Colon (tissue), 2 donors: ENCODE measurements at regions not wholly inside any gene's neighbourhood (a gene's known extent, or its start where the extent isn't known, plus 50 kb on each side); places are given as distances from the start of the nearest gene placed in this dataset.

Experiments used
- FAIRE-seq: peaks from 2 replicates; lab custom pipeline; 2012; peaks lifted over from hg19 to GRCh38; lab: Jason Lieb, UNC
- donor health status: control.
- donor health status: control.

GRCh38 chr6:141677598-141678211 lies 455.0 kb upstream of the GJE1 start:
- no peak for FAIRE-seq

- no peak for FAIRE-seq
Measured at GRCh38 chr6:141675957-141676356, 456.8 kb upstream of the GJE1 start.

GRCh38 chr6:141669141-141669540 lies 463.6 kb upstream of the GJE1 start:
- no peak for FAIRE-seq

GRCh38 chr6:141667580-141668309 lies 465.0 kb upstream of the GJE1 start:
- FAIRE-seq, result no peak

- no peak for FAIRE-seq
Measured at GRCh38 chr6:141666187-141666586, 466.5 kb upstream of the GJE1 start.

GRCh38 chr6:141664744-141665143 lies 468.0 kb upstream of the GJE1 start:
- FAIRE-seq, result no peak

GRCh38 chr6:141659582-141659981 lies 473.1 kb upstream of the GJE1 start:
- FAIRE-seq, result no peak

- no peak for FAIRE-seq
Measured at GRCh38 chr6:141658696-141659095, 474.0 kb upstream of the GJE1 start.

GRCh38 chr6:141657812-141658211 lies 474.9 kb upstream of the GJE1 start:
- no peak for FAIRE-seq

GRCh38 chr6:141653590-141653989 lies 479.1 kb upstream of the GJE1 start:
- FAIRE-seq, result no peak

GRCh38 chr6:141641951-141642350 lies 490.8 kb upstream of the GJE1 start:
- no peak for FAIRE-seq

DNA sequence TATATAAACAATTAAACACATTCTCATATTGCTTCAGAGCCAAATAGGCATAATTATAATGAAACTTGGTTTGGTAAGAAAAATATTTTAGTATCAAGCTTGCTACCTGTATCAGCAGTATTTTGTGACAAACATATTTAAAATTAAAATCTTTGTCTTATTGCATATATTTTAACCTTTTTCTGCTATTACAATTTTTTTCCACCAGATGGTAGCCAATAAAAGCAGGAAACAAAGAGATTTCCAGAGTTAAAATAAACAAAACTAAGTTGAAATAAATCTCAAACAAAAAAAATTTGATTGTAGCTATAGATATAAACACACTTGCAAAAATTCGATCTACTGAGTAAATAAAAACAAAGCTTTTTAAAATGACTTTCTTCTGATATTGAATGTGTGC lies 491.3 kb upstream of the GJE1 start:
- FAIRE-seq, result no peak

DNA sequence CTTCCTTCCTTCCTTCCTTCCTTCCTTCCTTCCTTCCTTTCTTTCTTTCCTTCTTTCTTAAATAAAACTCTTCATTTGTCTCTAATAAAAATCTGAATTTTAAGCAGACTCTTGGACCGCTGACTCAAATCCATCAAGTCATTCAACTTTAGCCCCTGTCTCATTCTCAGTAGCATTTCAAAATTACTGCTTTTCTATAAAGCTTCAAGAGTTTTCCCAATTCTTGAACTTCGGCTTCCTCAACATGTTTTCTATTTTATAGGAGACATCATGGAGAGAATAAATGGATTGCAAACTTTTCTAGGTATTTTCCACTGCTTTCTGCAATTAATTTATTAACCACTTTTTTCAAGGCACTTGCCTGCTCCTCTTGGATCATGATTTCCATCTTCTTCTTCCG lies 497.1 kb upstream of the GJE1 start:
- no peak for FAIRE-seq

DNA sequence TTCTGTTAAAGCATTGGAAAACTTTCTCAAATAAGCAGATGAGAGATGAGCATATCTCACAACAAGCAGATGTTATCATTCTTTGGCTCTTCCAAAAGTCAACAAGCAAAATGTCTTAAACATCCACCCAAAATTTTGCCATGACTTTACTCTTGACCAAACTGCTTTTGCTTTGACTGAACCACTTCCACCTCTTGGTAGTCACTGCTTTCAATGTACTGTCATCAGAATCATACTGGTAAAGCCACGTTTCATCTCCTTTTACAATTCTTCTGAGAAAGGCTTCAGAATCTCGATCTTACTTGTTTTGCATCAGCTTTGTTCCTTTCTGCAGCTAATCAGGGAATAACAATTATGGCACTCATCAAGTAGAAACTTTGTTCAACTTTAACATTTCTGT lies 498.5 kb upstream of the GJE1 start:
- FAIRE-seq, result no peak

DNA sequence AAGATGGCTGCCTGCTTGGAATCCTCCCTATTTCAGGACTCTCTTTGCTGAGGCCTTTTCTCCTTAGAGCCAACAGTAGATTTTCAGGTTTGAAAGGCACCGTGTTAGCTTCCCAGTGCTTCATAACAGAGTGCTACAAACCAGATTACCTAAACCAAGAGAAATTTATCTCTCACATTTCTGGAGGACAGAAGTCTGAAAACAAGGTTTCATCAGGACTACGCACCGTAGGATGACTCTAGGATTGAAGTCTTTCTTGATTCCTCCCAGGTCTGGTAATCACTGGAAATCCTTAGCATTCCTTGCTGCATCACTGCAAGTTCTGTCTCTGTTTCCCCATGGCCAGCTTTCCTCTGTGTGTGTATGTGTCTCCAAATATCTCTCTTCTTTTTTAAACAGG lies 508.4 kb upstream of the GJE1 start:
- no peak for FAIRE-seq

DNA sequence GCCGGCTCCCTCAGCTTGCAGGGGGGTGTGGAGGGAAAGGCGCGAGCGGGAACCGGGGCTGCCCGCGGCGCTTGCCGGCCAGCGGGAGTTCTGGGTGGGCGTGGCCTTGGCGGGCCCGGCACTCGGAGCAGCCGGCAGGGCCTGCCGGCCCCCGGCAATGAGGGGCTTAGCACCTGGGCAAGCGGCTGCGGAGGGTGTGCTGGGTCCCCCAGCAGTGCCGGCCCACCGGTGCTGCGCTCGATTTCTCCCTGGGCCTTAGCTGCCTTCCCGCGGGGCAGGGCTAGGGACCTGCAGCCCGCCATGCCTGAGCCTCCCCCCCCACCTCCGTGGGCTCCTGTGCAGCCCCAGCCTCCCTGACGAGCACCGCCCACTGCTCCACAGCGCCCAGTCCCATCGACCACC lies 514.5 kb upstream of the GJE1 start:
- no peak for FAIRE-seq

DNA sequence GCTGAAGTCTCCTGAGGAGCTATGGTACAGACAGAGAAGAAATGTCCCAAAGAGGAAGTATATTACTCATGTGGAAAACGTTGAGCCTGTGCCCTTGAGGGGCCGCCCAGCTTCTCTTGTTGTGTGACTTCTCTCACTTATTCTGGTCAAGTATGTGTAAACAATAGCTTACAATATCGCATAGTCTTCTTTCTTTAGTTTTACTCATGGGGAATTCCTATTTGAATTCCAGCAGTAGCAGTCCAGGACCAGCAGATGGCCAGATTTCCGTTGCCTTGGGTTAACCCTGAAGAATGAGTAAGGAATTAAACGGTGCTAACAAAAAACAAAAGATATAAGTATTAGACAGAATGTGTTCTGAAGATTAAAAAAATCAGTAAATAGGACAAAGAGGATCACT lies 522.0 kb upstream of the GJE1 start:
- FAIRE-seq, result no peak

DNA sequence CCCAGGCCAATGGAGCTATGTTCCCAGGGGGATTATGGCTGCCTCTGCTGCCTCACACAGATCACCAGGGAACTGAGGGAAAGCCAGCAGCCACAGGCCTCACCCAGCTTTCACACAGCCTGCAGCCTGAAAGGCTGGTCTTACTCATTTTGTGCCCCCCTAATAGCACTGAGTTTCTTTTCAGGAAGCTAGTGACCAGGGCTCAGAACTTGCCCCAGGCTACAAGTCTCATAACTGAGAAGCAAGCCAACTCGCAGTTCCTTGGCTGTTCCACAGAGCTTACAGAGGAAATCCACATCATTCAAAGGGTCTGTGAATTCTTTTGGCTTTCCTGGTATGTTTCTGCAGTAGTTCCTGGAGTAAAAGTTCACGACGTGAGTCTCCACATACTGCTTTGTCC lies 524.8 kb upstream of the GJE1 start:
- no peak for FAIRE-seq

DNA sequence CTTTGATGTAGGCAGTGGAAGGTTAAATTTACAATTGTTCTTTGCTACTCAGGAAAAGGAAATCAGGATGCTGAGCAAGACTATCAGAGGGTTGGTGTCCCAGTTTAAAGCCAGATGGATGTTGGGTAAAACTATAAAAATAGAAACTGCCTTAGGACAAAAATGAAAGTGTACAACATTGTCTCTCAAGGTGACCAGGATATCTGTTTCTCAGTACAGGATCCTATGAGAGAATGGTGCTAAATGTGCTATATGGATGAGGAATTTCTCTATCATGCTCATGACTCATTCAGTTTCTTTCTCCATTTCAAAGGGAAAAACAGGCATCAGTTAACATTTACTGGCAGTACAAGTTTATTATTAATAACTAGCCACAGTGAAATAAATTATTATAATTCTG lies 534.2 kb upstream of the GJE1 start:
- no peak for FAIRE-seq

GRCh38 chr6:141594874-141595273 lies 537.9 kb upstream of the GJE1 start:
- no peak for FAIRE-seq

DNA sequence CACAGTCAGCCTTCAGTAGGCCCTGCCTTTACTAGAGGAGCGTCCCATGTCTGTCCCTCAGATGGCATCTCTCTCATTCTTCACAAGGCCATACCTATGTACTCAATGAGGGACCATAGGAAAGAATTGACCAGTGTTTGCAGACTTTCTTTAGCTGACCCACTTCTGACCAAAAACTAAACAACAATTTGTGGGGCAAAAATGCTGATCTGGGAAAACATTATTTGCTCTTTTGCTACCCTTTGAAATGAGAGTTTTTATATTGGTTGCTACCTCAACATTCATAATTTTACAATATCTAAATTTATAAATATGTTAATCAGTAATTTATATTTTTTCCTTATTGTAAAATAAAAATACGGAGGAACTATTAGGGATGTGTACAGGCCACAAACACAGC lies 539.4 kb upstream of the GJE1 start:
- FAIRE-seq, result no peak

DNA sequence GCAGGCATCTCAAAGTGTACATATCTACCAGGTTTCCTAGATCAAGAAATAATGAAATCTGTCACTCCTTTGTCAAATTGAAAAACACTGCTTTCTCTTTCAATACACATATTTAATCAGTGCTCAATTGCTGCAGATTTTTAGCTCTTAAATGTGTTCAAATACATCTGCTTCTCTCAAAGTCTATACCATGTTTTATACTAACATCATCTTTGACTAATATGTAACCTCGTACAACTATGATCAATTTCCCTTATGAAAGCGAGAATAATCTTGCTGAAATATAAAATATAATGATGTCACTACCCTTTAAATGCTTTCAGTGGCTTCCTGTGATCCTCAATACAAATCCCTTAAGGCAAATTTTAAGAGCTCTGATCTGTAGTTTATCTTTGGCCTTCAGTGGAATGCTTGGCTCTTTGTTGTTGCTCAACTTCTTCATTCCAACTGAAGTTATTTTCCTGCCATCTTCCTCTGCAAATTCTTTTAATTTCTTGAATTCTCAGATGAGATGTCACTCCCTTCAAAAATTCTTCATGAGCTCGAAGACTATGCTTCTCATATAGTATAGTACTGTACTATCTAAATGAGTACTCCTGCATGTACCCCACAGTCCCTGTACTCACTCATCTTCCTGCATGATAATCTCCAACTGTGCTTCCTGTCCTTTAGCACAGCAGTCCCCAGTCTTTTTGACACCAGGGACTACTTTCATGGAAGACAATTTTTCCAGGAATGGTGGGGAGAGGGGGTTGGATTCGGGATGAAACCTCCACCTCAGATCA lies 545.1 kb upstream of the GJE1 start:
- FAIRE-seq, result no peak

DNA sequence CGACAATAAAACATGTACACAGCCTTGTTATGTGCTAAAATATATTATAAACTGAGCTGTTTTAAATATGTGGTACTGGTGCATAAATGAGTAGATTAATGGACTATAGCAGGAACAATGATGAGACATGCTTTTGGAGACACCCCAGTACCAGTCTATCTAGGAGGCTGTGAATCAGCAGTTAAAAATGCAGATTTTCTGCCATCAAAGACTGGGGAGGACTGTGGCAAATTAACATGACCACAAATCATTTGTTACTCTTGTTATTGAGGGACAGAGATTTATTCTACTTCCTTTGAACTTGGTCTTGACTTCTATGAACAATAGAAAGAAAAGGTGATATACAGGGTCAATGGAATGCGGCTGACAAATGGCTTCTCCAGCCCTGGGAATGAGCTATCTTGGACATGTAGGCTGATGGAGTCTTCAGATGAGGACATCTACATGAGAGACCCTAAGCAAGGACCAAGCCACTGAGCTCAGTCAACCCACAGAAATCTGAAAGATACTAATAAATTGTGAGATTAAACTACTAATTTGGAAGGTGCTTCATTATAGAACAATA lies 551.7 kb upstream of the GJE1 start:
- no peak for FAIRE-seq
